SK-N-SH treated with all-trans-retinoic acid at 6 μM for 48 hours (cell line): ENCODE measurements at regions not wholly inside any gene's neighbourhood (a gene's known extent, or its start where the extent isn't known, plus 50 kb on each side); places are given as distances from the start of the nearest gene placed in this dataset.

Experiments
- ATAC-seq: fragments of 200-7000 bp; cut with Tn5 transposase; 3 replicates; pipeline ENCODE4 v1.9.1; 2020; ENCODE audit warnings: mild to moderate bottlenecking, moderate library complexity
- ARNTL ChIP-seq: fragments of 450-650 bp; formaldehyde crosslinking; IDR thresholded peaks from 2 replicates; pipeline ENCODE4 v1.5.0; 2020; ENCODE audit warnings: low read depth, mild to moderate bottlenecking, moderate library complexity, borderline replicate concordance
- BACH2 ChIP-seq: fragments of 250-450 bp; sonication (Bioruptor Pico); IDR thresholded peaks from 2 replicates; pipeline ENCODE4 v1.9.0; 2021; ENCODE audit warnings: mild to moderate bottlenecking, borderline replicate concordance
- CSDC2 ChIP-seq: fragments of 250-450 bp; sonication (Bioruptor Pico); IDR thresholded peaks from 2 replicates; pipeline ENCODE4 v1.5.0; 2020; ENCODE audit warnings: mild to moderate bottlenecking, moderate library complexity
- ESRRG ChIP-seq: fragments of 250-450 bp; sonication (Bioruptor Pico); IDR thresholded peaks from 2 replicates; pipeline ENCODE4 v1.6.1; 2021; ENCODE audit warnings: mild to moderate bottlenecking
- ISL1 ChIP-seq: fragments of 250-450 bp; sonication (Bioruptor Pico); IDR thresholded peaks from 2 replicates; pipeline ENCODE4 v2.1.2; 2022; ENCODE audit warnings: mild to moderate bottlenecking, moderate library complexity
- OSR1 ChIP-seq: fragments of 250-450 bp; sonication (Bioruptor Pico); IDR thresholded peaks from 2 replicates; pipeline ENCODE4 v1.8.0; 2022; ENCODE audit warnings: moderate library complexity, mild to moderate bottlenecking, inconsistent platforms
- PPARA ChIP-seq: fragments of 250-450 bp; sonication (Bioruptor Pico); IDR thresholded peaks from 2 replicates; pipeline ENCODE4 v1.5.0; 2020; ENCODE audit warnings: mild to moderate bottlenecking, borderline replicate concordance
- RARB ChIP-seq: fragments of 250-450 bp; sonication (Bioruptor Pico); IDR thresholded peaks from 2 replicates; pipeline ENCODE4 v1.8.0; 2021; ENCODE audit warnings: mild to moderate bottlenecking, moderate library complexity
- SNAI2 ChIP-seq: fragments of 250-450 bp; sonication (Bioruptor Pico); IDR thresholded peaks from 2 replicates; pipeline ENCODE4 v1.5.0; 2020; ENCODE audit warnings: mild to moderate bottlenecking, moderate library complexity
- TCF4 ChIP-seq: fragments of 250-450 bp; sonication (Bioruptor Pico); IDR thresholded peaks from 2 replicates; pipeline ENCODE4 v1.8.0; 2021; ENCODE audit warnings: mild to moderate bottlenecking, moderate library complexity, borderline replicate concordance
- TOX ChIP-seq: fragments of 250-450 bp; sonication (Bioruptor Pico); IDR thresholded peaks from 2 replicates; pipeline ENCODE4 v1.8.0; 2021; ENCODE audit warnings: mild to moderate bottlenecking, moderate library complexity, borderline replicate concordance
- ZC3H10 ChIP-seq: fragments of 250-450 bp; sonication (Bioruptor Pico); IDR thresholded peaks from 2 replicates; pipeline ENCODE4 v1.5.1; 2021; ENCODE audit warnings: mild to moderate bottlenecking, moderate library complexity
- ZFP3 ChIP-seq: fragments of 250-450 bp; sonication (Bioruptor Pico); IDR thresholded peaks from 2 replicates; pipeline ENCODE4 v1.5.0; 2020; ENCODE audit warnings: mild to moderate bottlenecking, moderate library complexity
- ZFP30 ChIP-seq: fragments of 450-650 bp; formaldehyde crosslinking; IDR thresholded peaks from 2 replicates; pipeline ENCODE4 v1.5.0; 2022; ENCODE audit warnings: mild to moderate bottlenecking, moderate library complexity
- ZNF565 ChIP-seq: fragments of 450-650 bp; formaldehyde crosslinking; conservative IDR thresholded peaks from 2 replicates; pipeline ENCODE4 v1.5.0; 2020; ENCODE audit warnings: low read depth, mild to moderate bottlenecking, moderate library complexity
- ZNF70 ChIP-seq: fragments of 450-650 bp; formaldehyde crosslinking; IDR thresholded peaks from 2 replicates; pipeline ENCODE4 v1.5.0; 2020; ENCODE audit warnings: mild to moderate bottlenecking, moderate library complexity
- ZNF8 ChIP-seq: fragments of 450-650 bp; formaldehyde crosslinking; IDR thresholded peaks from 2 replicates; pipeline ENCODE4 v1.5.0; 2020; ENCODE audit warnings: mild to moderate bottlenecking, moderate library complexity
- TF ChIP-seq, protein P1 (sequence below): fragments of 250-450 bp; sonication (Bioruptor Pico); IDR thresholded peaks from 2 replicates; pipeline ENCODE4 v1.5.1; 2020; ENCODE audit warnings: low read depth, mild to moderate bottlenecking, moderate library complexity
- TF ChIP-seq, protein P2 (sequence below): fragments of 250-450 bp; sonication (Bioruptor Pico); IDR thresholded peaks from 2 replicates; pipeline ENCODE4 v1.5.1; 2021; ENCODE audit warnings: mild to moderate bottlenecking, moderate library complexity
- TF ChIP-seq, protein P3 (sequence below): fragments of 250-450 bp; sonication (Bioruptor Pico); IDR thresholded peaks from 2 replicates; pipeline ENCODE4 v1.8.0; 2021; ENCODE audit warnings: low read depth, mild to moderate bottlenecking, moderate library complexity, borderline replicate concordance
- TF ChIP-seq, protein P4 (sequence below): fragments of 250-450 bp; sonication (Bioruptor Pico); IDR thresholded peaks from 2 replicates; pipeline ENCODE4 v1.8.0; 2020; ENCODE audit warnings: mild to moderate bottlenecking, moderate library complexity, borderline replicate concordance

DNA sequence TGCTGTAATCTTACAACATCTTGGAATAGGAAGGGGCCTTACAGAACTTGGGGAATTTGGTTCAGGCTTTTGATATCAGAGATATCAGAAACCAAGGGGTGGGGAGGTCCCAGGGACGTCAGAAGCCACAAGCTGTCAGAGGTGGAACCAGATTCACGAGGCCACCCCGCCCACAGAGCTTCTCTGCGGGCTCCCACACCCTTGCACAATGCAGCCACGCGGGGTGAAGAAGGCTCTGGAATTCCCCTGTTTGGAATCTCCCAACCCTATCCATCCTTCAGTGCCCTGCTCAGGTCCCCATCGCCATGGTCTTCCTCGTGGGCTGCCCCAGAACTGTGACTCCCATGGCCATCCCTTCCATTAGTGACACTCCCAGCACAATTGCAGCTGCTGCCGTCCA, 247.1 kb upstream of the SHH start:
- no peak for TF ChIP-seq ZNF70 (CRISPR knock-in tag)
- TF ChIP-seq, protein P1, sequence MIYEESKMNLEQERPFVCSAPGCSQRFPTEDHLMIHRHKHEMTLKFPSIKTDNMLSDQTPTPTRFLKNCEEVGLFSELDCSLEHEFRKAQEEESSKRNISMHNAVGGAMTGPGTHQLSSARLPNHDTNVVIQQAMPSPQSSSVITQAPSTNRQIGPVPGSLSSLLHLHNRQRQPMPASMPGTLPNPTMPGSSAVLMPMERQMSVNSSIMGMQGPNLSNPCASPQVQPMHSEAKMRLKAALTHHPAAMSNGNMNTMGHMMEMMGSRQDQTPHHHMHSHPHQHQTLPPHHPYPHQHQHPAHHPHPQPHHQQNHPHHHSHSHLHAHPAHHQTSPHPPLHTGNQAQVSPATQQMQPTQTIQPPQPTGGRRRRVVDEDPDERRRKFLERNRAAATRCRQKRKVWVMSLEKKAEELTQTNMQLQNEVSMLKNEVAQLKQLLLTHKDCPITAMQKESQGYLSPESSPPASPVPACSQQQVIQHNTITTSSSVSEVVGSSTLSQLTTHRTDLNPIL (CRISPR knock-in tag): no peak
- TF ChIP-seq PPARA (CRISPR knock-in tag): no peak
- no peak for TF ChIP-seq ZNF565 (CRISPR knock-in tag)
- TF ChIP-seq TCF4 (CRISPR knock-in tag): no peak
- TF ChIP-seq ZNF8: no peak
- no peak for TF ChIP-seq ZFP30 (CRISPR knock-in tag)
- TF ChIP-seq, protein P2, sequence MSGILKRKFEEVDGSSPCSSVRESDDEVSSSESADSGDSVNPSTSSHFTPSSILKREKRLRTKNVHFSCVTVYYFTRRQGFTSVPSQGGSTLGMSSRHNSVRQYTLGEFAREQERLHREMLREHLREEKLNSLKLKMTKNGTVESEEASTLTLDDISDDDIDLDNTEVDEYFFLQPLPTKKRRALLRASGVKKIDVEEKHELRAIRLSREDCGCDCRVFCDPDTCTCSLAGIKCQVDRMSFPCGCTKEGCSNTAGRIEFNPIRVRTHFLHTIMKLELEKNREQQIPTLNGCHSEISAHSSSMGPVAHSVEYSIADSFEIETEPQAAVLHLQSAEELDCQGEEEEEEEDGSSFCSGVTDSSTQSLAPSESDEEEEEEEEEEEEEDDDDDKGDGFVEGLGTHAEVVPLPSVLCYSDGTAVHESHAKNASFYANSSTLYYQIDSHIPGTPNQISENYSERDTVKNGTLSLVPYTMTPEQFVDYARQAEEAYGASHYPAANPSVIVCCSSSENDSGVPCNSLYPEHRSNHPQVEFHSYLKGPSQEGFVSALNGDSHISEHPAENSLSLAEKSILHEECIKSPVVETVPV (CRISPR knock-in tag): no peak
- TF ChIP-seq OSR1 (CRISPR knock-in tag): no peak
- TF ChIP-seq ISL1 (CRISPR knock-in tag): no peak
- TF ChIP-seq SNAI2 (CRISPR knock-in tag): no peak
- no peak for TF ChIP-seq CSDC2 (CRISPR knock-in tag)
- TF ChIP-seq TOX (CRISPR knock-in tag): no peak
- no peak for TF ChIP-seq ESRRG (CRISPR knock-in tag)
- no peak for ATAC-seq

DNA sequence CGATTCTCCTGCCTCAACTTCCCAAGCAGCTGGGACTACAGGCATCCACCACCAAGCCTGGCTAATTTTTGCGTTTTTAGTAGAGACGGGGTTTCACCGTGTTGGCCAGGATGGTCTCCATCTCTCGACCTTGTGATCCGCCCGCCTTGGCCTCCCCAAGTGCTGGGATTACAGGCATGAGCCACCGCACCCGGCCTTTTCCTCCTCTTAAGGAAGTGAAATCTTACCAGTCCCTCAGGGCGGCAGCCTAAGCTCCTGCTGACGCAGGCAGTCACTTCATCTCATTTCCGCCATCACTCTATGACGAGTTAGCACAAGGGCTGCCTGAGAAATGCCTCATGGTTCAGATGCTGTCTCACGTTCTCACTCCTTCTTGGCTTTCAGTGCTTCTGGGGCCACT, 246.0 kb upstream of the SHH start:
- ATAC-seq: no peak
- TF ChIP-seq, protein P2 (CRISPR knock-in tag): no peak
- TF ChIP-seq CSDC2 (CRISPR knock-in tag) (no peak), ZNF565 (CRISPR knock-in tag) (no peak), BACH2 (CRISPR knock-in tag) (no peak), PPARA (CRISPR knock-in tag) (no peak), ISL1 (CRISPR knock-in tag) (no peak), ZFP3 (CRISPR knock-in tag) (no peak), ZNF70 (CRISPR knock-in tag) (no peak)
- TF ChIP-seq, protein P3, sequence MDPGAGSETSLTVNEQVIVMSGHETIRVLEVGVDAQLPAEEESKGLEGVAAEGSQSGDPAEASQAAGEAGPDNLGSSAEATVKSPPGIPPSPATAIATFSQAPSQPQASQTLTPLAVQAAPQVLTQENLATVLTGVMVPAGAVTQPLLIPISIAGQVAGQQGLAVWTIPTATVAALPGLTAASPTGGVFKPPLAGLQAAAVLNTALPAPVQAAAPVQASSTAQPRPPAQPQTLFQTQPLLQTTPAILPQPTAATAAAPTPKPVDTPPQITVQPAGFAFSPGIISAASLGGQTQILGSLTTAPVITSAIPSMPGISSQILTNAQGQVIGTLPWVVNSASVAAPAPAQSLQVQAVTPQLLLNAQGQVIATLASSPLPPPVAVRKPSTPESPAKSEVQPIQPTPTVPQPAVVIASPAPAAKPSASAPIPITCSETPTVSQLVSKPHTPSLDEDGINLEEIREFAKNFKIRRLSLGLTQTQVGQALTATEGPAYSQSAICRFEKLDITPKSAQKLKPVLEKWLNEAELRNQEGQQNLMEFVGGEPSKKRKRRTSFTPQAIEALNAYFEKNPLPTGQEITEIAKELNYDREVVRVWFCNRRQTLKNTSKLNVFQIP (CRISPR knock-in tag): no peak

DNA sequence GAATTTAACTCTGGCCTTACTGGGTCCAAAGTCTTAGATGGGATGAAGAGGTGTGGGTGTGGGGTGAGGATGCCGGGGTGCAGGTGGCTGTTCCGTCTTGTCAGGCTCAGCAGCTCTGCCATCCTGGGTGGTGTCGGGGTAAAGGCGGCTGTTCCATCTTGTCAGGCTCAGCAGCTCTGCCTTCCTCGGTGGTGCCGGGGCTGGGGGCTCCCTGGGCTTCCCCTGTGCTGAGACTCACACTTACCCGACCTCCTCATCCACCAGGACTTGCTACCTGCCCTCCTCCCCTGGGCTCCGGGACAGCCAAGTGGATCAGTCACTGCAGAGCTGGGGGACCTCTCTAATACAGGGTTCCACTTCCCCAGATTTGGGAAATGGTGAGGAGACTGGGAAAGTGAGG, 244.3 kb upstream of the SHH start:
- ATAC-seq: no peak
- TF ChIP-seq ZFP30 (CRISPR knock-in tag) (no peak), ARNTL (no peak), PPARA (CRISPR knock-in tag) (no peak), TCF4 (CRISPR knock-in tag) (no peak), RARB (CRISPR knock-in tag) (no peak), ZNF8 (no peak), SNAI2 (CRISPR knock-in tag) (no peak), ZC3H10 (no peak), ZNF565 (CRISPR knock-in tag) (no peak), ISL1 (CRISPR knock-in tag) (no peak), BACH2 (CRISPR knock-in tag) (no peak), ESRRG (CRISPR knock-in tag) (no peak), CSDC2 (CRISPR knock-in tag) (no peak), OSR1 (CRISPR knock-in tag) (no peak), ZFP3 (CRISPR knock-in tag) (no peak)
- TF ChIP-seq, protein P4, sequence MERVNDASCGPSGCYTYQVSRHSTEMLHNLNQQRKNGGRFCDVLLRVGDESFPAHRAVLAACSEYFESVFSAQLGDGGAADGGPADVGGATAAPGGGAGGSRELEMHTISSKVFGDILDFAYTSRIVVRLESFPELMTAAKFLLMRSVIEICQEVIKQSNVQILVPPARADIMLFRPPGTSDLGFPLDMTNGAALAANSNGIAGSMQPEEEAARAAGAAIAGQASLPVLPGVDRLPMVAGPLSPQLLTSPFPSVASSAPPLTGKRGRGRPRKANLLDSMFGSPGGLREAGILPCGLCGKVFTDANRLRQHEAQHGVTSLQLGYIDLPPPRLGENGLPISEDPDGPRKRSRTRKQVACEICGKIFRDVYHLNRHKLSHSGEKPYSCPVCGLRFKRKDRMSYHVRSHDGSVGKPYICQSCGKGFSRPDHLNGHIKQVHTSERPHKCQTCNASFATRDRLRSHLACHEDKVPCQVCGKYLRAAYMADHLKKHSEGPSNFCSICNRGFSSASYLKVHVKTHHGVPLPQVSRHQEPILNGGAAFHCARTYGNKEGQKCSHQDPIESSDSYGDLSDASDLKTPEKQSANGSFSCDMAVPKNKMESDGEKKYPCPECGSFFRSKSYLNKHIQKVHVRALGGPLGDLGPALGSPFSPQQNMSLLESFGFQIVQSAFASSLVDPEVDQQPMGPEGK (CRISPR knock-in tag): no peak
- TF ChIP-seq, protein P1 (CRISPR knock-in tag): no peak
- TF ChIP-seq, protein P2 (CRISPR knock-in tag): no peak
- TF ChIP-seq, protein P3 (CRISPR knock-in tag): no peak
